MM.1S (cell line): ENCODE measurements at regions not wholly inside any gene's neighbourhood (a gene's known extent, or its start where the extent isn't known, plus 50 kb on each side); places are given as distances from the start of the nearest gene placed in this dataset.

ENCODE experiments used
- DNase-seq: peaks from one replicate; pipeline ENCODE4 v3.0.0-alpha.2; 2015
- H2AFZ ChIP-seq: fragments of 300-600 bp; sonication (generic); 2 replicates; pipeline ENCODE4 v1.6.0; 2016; ENCODE audit warnings: antibody characterized with exemption, low read length
- H3F3A ChIP-seq: fragments of 300-600 bp; sonication (generic); 2 replicates; pipeline ENCODE4 v1.6.1; 2016; ENCODE audit warnings: mild to moderate bottlenecking, antibody characterized with exemption, low read length, moderate library complexity, mixed read lengths; ENCODE audit not compliant: insufficient read depth
- H3K27ac ChIP-seq: fragments of 300-600 bp; sonication (generic); 2 replicates; pipeline ENCODE4 v1.5.1; 2016; ENCODE audit warnings: mild to moderate bottlenecking, low read length
- H3K27me3 ChIP-seq: fragments of 300-600 bp; sonication (generic); replicated peaks from 2 replicates; pipeline ENCODE4 v1.6.0; 2016; ENCODE audit warnings: low read length; ENCODE audit not compliant: insufficient read depth
- H3K36me3 ChIP-seq: fragments of 300-600 bp; sonication (generic); replicated peaks from 2 replicates; pipeline ENCODE4 v1.6.1; 2016; ENCODE audit warnings: mild to moderate bottlenecking, low read length, mixed read lengths; ENCODE audit not compliant: insufficient read depth
- H3K4me1 ChIP-seq: fragments of 300-600 bp; sonication (generic); 2 replicates; pipeline ENCODE4 v1.6.1; 2016; ENCODE audit warnings: low read length, mixed read lengths
- H3K4me2 ChIP-seq: fragments of 300-600 bp; sonication (generic); 2 replicates; pipeline ENCODE4 v1.6.0; 2016; ENCODE audit warnings: low read depth, low read length
- H3K4me3 ChIP-seq: fragments of 300-600 bp; sonication (generic); 2 replicates; pipeline ENCODE4 v1.5.1; 2016; ENCODE audit warnings: low read length, mixed read lengths
- H3K79me2 ChIP-seq: fragments of 300-600 bp; sonication (generic); 2 replicates; pipeline ENCODE4 v1.6.1; 2016; ENCODE audit warnings: mixed run types, low read length, mixed read lengths
- H3K9ac ChIP-seq: fragments of 300-600 bp; sonication (generic); 2 replicates; pipeline ENCODE4 v1.6.1; 2016; ENCODE audit warnings: low read length, mixed read lengths
- H3K9me2 ChIP-seq: fragments of 300-600 bp; sonication (generic); replicated peaks from 2 replicates; pipeline ENCODE4 v1.6.1; 2016; ENCODE audit warnings: mild to moderate bottlenecking, low read length, mixed read lengths; ENCODE audit not compliant: insufficient read depth
- H3K9me3 ChIP-seq: fragments of 300-600 bp; sonication (generic); replicated peaks from 2 replicates; pipeline ENCODE4 v1.6.1; 2016; ENCODE audit warnings: mild to moderate bottlenecking, low read length, mixed read lengths; ENCODE audit not compliant: insufficient read depth
- H4K20me1 ChIP-seq: fragments of 300-600 bp; sonication (generic); 2 replicates; pipeline ENCODE4 v1.6.1; 2016; ENCODE audit warnings: mild to moderate bottlenecking, low read length, moderate library complexity, mixed read lengths; ENCODE audit not compliant: insufficient read depth
- CTCF ChIP-seq: fragments of 300-600 bp; sonication (generic); IDR thresholded peaks from 2 replicates; pipeline ENCODE4 v1.5.1; 2016; ENCODE audit warnings: antibody characterized with exemption, low read length, mixed read lengths
- EZH2 ChIP-seq: fragments of 300-600 bp; sonication (generic); optimal IDR thresholded peaks from 2 replicates; pipeline ENCODE3; 2017; ENCODE audit warnings: low read depth, mild to moderate bottlenecking, antibody characterized with exemption, low read length, mixed read lengths
- EZH2phosphoT487 ChIP-seq: fragments of 300-600 bp; sonication (generic); IDR thresholded peaks from 2 replicates; pipeline ENCODE4 v1.6.1; 2018; ENCODE audit warnings: antibody characterized with exemption, low read length

- Histone ChIP-seq H3K4me2 (no peak overlapping the region), H4K20me1 (no peaks in the 10 kb centered on the region), H3K27ac (no peak overlapping the region), H3K9me2 (no peaks in the 10 kb centered on the region), H3K9me3 (no peaks in the 10 kb centered on the region), H3K79me2 (no peaks in the 10 kb centered on the region), H3K4me1 (no peaks in the 10 kb centered on the region), H3K4me3 (no peak overlapping the region), H3F3A (no peaks in the 10 kb centered on the region), H3K9ac (no peak overlapping the region), H3K36me3 (no peaks in the 10 kb centered on the region), H3K27me3 (no peaks in the 10 kb centered on the region), H2AFZ (no peak overlapping the region)
- TF ChIP-seq EZH2phosphoT487 (no peak), CTCF (no peak), EZH2 (no peak)
- no peak for DNase-seq
Measured at GRCh38 chr6:15791448-15792181, 128.8 kb upstream of the DTNBP1 start.

GRCh38 chr6:15790116-15790515, 127.3 kb upstream of the DTNBP1 start:
- DNase-seq, result no peak
- Histone ChIP-seq H3K79me2 (no peaks in the 10 kb centered on the region), H4K20me1 (no peaks in the 10 kb centered on the region)

GRCh38 chr6:15786846-15787245, 124.0 kb upstream of the DTNBP1 start:
- Histone ChIP-seq H3F3A (no peaks in the 10 kb centered on the region), H4K20me1 (no peaks in the 10 kb centered on the region), H3K4me3 (no peak overlapping the region), H3K36me3 (no peaks in the 10 kb centered on the region), H2AFZ (no peak overlapping the region), H3K27me3 (no peaks in the 10 kb centered on the region), H3K27ac (no peak overlapping the region), H3K9me2 (no peaks in the 10 kb centered on the region), H3K9ac (no peak overlapping the region), H3K4me1 (no peaks in the 10 kb centered on the region), H3K4me2 (no peak overlapping the region), H3K79me2 (no peaks in the 10 kb centered on the region), H3K9me3 (no peaks in the 10 kb centered on the region)
- no peak for TF ChIP-seq EZH2phosphoT487
- TF ChIP-seq CTCF, result no peak
- no peak for TF ChIP-seq EZH2
- DNase-seq, result no peak

More at GRCh38 chr6:15790116-15790515, 127.3 kb upstream of the DTNBP1 start:
- H3K36me3 ChIP-seq, result no peaks in the 10 kb centered on the region
- no peaks in the 10 kb centered on the region for H3K9me3 ChIP-seq
- H3K9ac ChIP-seq, result no peak overlapping the region
- H3K27ac ChIP-seq, result no peak overlapping the region
- no peaks in the 10 kb centered on the region for H3F3A ChIP-seq
- H3K4me2 ChIP-seq, result no peak overlapping the region
- H3K4me1 ChIP-seq, result no peaks in the 10 kb centered on the region
- TF ChIP-seq EZH2phosphoT487 (no peak), CTCF (no peak), EZH2 (no peak)
- no peaks in the 10 kb centered on the region for H3K27me3 ChIP-seq
- no peaks in the 10 kb centered on the region for H3K9me2 ChIP-seq
- H3K4me3 ChIP-seq, result no peak overlapping the region
- H2AFZ ChIP-seq, result no peak overlapping the region
